Mesothelial cell of epicardium (in vitro differentiated cells): ENCODE measurements at regions not wholly inside any gene's neighbourhood (a gene's known extent, or its start where the extent isn't known, plus 50 kb on each side); places are given as distances from the start of the nearest gene placed in this dataset.

Experiments used
- DNase-seq, 2 experiments: peaks; one replicate each; pipeline ENCODE4 v3.0.0; 2021; ENCODE audit warnings: low spot score in 2 of 2; ENCODE audit not compliant: unreplicated experiment in 2 of 2
- H3K27ac Mint-ChIP-seq: 2 replicates; pipeline ENCODE4 v1.8.0; 2021; ENCODE audit warnings: mixed read lengths
- H3K27me3 Mint-ChIP-seq: 2 replicates; pipeline ENCODE4 v1.8.0; 2021; ENCODE audit warnings: low read depth, mixed read lengths
- H3K36me3 Mint-ChIP-seq: 2 replicates; pipeline ENCODE4 v1.8.0; 2021; ENCODE audit warnings: mixed read lengths
- H3K4me1 Mint-ChIP-seq: 2 replicates; pipeline ENCODE4 v1.8.0; 2021; ENCODE audit warnings: mixed read lengths
- H3K4me3 Mint-ChIP-seq: 2 replicates; pipeline ENCODE4 v1.8.0; 2021; ENCODE audit warnings: mild to moderate bottlenecking, moderate library complexity, mixed read lengths
- H3K9me3 Mint-ChIP-seq: 2 replicates; pipeline ENCODE4 v1.8.0; 2021; ENCODE audit warnings: mixed read lengths
- TF ChIP-seq, protein P1 (sequence below): fragments of 200-600 bp; sonication (generic); IDR thresholded peaks from one replicate; pipeline ENCODE4 v1.5.0; 2021; ENCODE audit warnings: antibody characterized with exemption; ENCODE audit not compliant: unreplicated experiment

DNA sequence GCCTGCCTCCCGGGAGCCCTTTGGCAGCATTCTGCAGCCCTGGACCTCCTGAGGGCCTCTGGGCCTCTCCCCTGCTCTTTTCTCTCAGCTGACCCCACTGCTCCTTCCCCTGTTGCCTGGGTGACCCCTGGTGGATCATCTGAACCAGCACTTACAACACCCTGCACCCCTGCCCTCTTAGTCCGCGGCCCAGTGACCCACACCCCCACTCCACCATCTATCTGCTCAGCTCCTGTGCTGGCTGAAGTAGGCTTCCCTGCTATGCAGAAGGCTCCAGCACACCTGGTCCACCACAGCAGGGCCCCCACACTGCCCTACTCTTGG, 74.0 kb downstream of the DMRTA2 start:
- H3K4me1 Mint-ChIP-seq, result no peaks in the 10 kb centered on the region
- H3K4me3 Mint-ChIP-seq, result no peak overlapping the region
- no peaks in the 10 kb centered on the region for H3K9me3 Mint-ChIP-seq
- H3K27me3 Mint-ChIP-seq, result peaks cover 53% of the 10 kb centered on the region
- H3K36me3 Mint-ChIP-seq, result no peaks in the 10 kb centered on the region
- no peak for DNase-seq
- TF ChIP-seq, protein P1, sequence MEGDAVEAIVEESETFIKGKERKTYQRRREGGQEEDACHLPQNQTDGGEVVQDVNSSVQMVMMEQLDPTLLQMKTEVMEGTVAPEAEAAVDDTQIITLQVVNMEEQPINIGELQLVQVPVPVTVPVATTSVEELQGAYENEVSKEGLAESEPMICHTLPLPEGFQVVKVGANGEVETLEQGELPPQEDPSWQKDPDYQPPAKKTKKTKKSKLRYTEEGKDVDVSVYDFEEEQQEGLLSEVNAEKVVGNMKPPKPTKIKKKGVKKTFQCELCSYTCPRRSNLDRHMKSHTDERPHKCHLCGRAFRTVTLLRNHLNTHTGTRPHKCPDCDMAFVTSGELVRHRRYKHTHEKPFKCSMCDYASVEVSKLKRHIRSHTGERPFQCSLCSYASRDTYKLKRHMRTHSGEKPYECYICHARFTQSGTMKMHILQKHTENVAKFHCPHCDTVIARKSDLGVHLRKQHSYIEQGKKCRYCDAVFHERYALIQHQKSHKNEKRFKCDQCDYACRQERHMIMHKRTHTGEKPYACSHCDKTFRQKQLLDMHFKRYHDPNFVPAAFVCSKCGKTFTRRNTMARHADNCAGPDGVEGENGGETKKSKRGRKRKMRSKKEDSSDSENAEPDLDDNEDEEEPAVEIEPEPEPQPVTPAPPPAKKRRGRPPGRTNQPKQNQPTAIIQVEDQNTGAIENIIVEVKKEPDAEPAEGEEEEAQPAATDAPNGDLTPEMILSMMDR, result no peak
- H3K27ac Mint-ChIP-seq, result no peak overlapping the region

DNA sequence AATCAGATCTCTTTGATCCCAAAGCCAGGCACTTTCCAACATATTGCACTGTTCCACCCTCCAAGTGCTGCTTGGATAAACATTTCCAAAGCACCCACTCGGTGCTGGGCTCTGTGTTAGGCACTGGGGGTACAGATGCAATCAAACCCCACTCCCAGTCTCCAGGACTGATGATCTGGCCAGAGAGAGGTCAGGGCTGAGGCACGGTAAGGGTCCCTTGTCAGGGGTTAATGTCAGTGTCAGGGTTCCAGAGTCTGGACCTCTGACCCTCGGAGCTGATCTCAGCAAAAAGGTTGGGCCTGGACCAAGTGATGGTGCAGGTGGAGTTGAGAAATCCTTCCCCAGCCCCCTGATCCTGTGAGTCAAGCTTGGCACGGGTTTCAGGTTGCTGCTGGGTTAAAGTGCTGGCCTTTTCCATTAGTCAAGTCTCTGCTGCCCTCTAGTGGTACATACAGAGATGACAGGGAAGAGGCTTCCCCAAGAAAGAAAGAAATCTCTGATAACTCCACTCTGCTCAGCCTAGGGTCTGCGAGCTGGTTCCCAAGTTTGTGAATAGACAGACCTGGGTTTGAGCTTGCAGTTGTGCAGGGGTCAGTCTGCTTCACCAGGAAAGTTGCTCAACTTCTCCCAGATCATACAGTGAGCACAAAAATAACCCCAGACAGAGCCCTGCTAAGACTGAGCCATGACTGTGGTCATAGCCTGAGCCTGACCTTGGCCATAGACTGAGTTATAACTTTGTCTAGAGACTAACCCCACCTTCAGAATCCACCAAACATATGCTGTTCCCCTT, 74.6 kb downstream of the DMRTA2 start:
- H3K36me3 Mint-ChIP-seq, result no peaks in the 10 kb centered on the region
- H3K27me3 Mint-ChIP-seq, result peaks cover 55% of the 10 kb centered on the region
- no peak overlapping the region for H3K4me3 Mint-ChIP-seq
- no peaks in the 10 kb centered on the region for H3K4me1 Mint-ChIP-seq
- no peak overlapping the region for H3K27ac Mint-ChIP-seq
- H3K9me3 Mint-ChIP-seq, result no peaks in the 10 kb centered on the region
- peak in 1 of 2 experiments; percentile 55 for DNase-seq
- TF ChIP-seq, protein P1, result peak; percentile 89

DNA sequence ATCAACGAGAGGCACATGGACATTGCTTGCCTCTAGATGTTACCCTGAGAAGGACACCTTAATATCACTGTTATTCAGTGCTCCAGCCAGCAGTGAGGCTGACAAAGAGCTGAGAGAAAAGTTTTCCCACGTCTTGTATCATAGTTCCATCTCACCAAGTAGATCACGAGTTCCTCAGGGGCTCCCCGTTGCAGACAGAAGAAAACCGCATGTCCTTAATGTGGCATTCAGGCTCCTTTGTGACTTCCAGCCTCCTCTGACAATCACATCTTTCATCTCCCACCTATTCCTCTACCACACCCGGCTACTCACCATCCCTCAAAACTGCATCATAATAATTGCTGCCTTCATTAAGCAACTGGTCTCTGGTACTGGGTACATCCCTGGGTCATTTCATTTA, 75.3 kb downstream of the DMRTA2 start:
- TF ChIP-seq, protein P1, result no peak
- H3K36me3 Mint-ChIP-seq, result no peaks in the 10 kb centered on the region

DNA sequence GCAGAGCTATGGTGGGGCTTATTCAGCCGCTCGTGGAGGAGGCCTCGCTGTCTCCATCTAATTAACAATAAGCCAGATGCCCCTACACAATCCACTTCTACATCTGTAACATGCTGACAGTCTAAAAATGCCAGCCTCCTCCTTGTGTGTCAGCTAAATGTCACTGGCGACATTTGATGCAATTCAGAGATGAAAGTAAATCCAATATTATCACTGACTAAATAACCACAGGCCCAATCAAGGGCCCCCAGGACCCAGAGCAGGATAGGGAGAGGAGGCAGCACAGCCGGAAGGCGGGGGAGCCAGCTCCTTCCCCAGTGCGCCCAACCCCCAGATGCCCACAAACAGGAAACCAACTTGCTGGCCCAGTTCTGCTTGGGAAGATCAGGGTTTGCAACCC, 76.6 kb downstream of the DMRTA2 start:
- TF ChIP-seq, protein P1, result no peak
- H3K27ac Mint-ChIP-seq, result no peak overlapping the region
- DNase-seq, result no peak
- H3K4me1 Mint-ChIP-seq, result no peaks in the 10 kb centered on the region
- H3K27me3 Mint-ChIP-seq, result peaks cover 68% of the 10 kb centered on the region
- no peak overlapping the region for H3K4me3 Mint-ChIP-seq
- H3K36me3 Mint-ChIP-seq, result no peaks in the 10 kb centered on the region
- H3K9me3 Mint-ChIP-seq, result no peaks in the 10 kb centered on the region

More for the DNA sequence above, 75.3 kb downstream of the DMRTA2 start:
- Mint-ChIP-seq H3K4me3 (no peak overlapping the region), H3K27ac (no peak overlapping the region), H3K4me1 (no peaks in the 10 kb centered on the region), H3K9me3 (no peaks in the 10 kb centered on the region), H3K27me3 (peaks cover 58% of the 10 kb centered on the region)
- no peak for DNase-seq

DNA sequence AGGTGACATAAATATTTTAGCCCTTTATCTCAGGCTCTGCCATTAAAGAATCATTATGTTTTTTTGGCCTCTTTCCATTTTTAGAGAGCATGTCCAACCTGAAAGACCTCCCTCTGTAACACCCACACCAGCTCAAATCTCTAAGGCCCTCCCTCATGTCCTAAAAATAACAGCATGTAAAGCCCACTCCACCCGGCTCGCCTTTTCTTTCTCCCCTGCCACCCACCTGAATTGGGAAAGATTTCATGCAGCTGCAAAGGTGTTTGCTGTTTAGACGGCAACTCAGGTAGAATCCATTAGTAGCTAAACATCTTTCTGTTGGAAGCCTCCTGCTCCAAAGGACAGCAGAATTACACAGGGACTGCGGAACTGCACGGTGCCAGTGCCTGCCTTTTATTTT, 79.9 kb downstream of the DMRTA2 start:
- Mint-ChIP-seq H3K4me3 (no peak overlapping the region), H3K9me3 (no peaks in the 10 kb centered on the region), H3K27ac (no peak overlapping the region), H3K4me1 (no peaks in the 10 kb centered on the region), H3K27me3 (peaks cover 69% of the 10 kb centered on the region), H3K36me3 (no peaks in the 10 kb centered on the region)
- TF ChIP-seq, protein P1, result no peak
- no peak for DNase-seq

DNA sequence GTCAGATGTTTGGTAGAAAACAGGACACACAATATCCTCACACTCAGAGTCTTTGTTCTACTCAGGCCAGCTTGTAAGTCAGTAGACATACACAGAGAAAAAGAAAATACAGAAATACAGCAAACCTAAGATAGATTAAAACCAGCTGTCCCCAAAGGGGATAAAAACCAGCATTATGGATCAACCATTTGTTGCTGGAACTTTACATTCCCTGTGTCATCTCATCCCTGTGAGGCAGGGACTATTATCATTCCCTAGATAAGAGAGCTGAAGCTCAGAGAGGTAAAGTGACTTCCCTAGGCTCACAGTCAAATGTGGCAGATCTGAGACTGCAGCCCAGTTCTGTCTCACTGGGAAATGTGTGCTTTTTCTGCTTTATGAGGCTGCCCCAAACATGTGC, 80.7 kb downstream of the DMRTA2 start:
- no peaks in the 10 kb centered on the region for H3K36me3 Mint-ChIP-seq
- H3K4me1 Mint-ChIP-seq, result no peaks in the 10 kb centered on the region
- TF ChIP-seq, protein P1, result no peak
- peaks cover 72% of the 10 kb centered on the region for H3K27me3 Mint-ChIP-seq
- DNase-seq, result no peak
- H3K9me3 Mint-ChIP-seq, result no peaks in the 10 kb centered on the region
- no peak overlapping the region for H3K27ac Mint-ChIP-seq
- H3K4me3 Mint-ChIP-seq, result no peak overlapping the region
